Neural progenitor cell (in vitro differentiated cells): ENCODE measurements at regions not wholly inside any gene's neighbourhood (a gene's known extent, or its start where the extent isn't known, plus 50 kb on each side); places are given as distances from the start of the nearest gene placed in this dataset.

ENCODE experiments used
- DNase-seq: peaks from one replicate; pipeline ENCODE4 v3.0.0-alpha.2; 2016; ENCODE audit warnings: low spot score
- H2AFZ ChIP-seq: fragments of 200-600 bp; sonication (generic); replicated peaks from 2 replicates; pipeline ENCODE4 v1.6.1; 2016; ENCODE audit warnings: antibody characterized with exemption
- H3F3A ChIP-seq: fragments of 200-600 bp; sonication (generic); 2 replicates; pipeline ENCODE4 v1.6.1; 2016; ENCODE audit warnings: antibody characterized with exemption, low read depth
- H3K27ac ChIP-seq: fragments of 200-600 bp; sonication (generic); 2 replicates; pipeline ENCODE4 v1.5.1; 2016; ENCODE audit warnings: mild to moderate bottlenecking
- H3K27me3 ChIP-seq: fragments of 200-600 bp; sonication (generic); 2 replicates; pipeline ENCODE4 v1.6.1; 2016; ENCODE audit warnings: mild to moderate bottlenecking, moderate library complexity
- H3K36me3 ChIP-seq: fragments of 200-600 bp; sonication (generic); 2 replicates; pipeline ENCODE4 v1.5.1; 2016
- H3K4me1 ChIP-seq: fragments of 200-600 bp; sonication (generic); 2 replicates; pipeline ENCODE4 v1.6.1; 2016; ENCODE audit warnings: mixed run types
- H3K4me2 ChIP-seq: fragments of 200-600 bp; sonication (generic); 2 replicates; pipeline ENCODE4 v1.6.1; 2016
- H3K4me3 ChIP-seq: fragments of 200-600 bp; sonication (generic); 2 replicates; pipeline ENCODE4 v1.5.1; 2016
- H3K79me2 ChIP-seq: fragments of 200-600 bp; sonication (generic); 2 replicates; pipeline ENCODE4 v1.6.1; 2016; ENCODE audit warnings: low read depth
- H3K9ac ChIP-seq: fragments of 200-600 bp; sonication (generic); 2 replicates; pipeline ENCODE4 v1.6.1; 2016
- H3K9me3 ChIP-seq: fragments of 200-600 bp; sonication (generic); 2 replicates; pipeline ENCODE4 v1.5.1; 2016; ENCODE audit warnings: low read depth
- H4K20me1 ChIP-seq: fragments of 200-600 bp; sonication (generic); 2 replicates; pipeline ENCODE4 v1.6.1; 2016; ENCODE audit warnings: low read depth
- H3K27ac Mint-ChIP-seq: 3 replicates; pipeline ENCODE4 v1.8.0; 2021; ENCODE audit warnings: mixed read lengths
- H3K27me3 Mint-ChIP-seq: 2 replicates; pipeline ENCODE4 v1.8.0; 2022; ENCODE audit warnings: low read depth, mild to moderate bottlenecking, inconsistent platforms, moderate library complexity, mixed read lengths; ENCODE audit not compliant: insufficient read depth
- H3K36me3 Mint-ChIP-seq: 3 replicates; pipeline ENCODE4 v1.8.0; 2021; ENCODE audit warnings: mixed read lengths
- H3K4me1 Mint-ChIP-seq: 3 replicates; pipeline ENCODE4 v1.8.0; 2021; ENCODE audit warnings: mixed read lengths
- H3K4me3 Mint-ChIP-seq: 3 replicates; pipeline ENCODE4 v1.8.0; 2021; ENCODE audit warnings: mild to moderate bottlenecking, moderate library complexity, mixed read lengths
- H3K9me3 Mint-ChIP-seq: 3 replicates; pipeline ENCODE4 v1.8.0; 2020; ENCODE audit warnings: mixed read lengths
- EZH2 ChIP-seq: fragments of 200-600 bp; sonication (generic); IDR thresholded peaks from 2 replicates; pipeline ENCODE4 v1.6.1; 2017; ENCODE audit warnings: antibody characterized with exemption, mild to moderate bottlenecking, moderate library complexity
- EZH2phosphoT487 ChIP-seq: fragments of 200-600 bp; sonication (generic); IDR thresholded peaks from 2 replicates; pipeline ENCODE4 v1.6.1; 2017; ENCODE audit warnings: antibody characterized with exemption
- TF ChIP-seq, protein P1 (sequence below): fragments of 200-600 bp; sonication (generic); IDR thresholded peaks from 2 replicates; pipeline ENCODE4 v1.5.1; 2017; ENCODE audit warnings: antibody characterized with exemption, mild to moderate bottlenecking

DNA sequence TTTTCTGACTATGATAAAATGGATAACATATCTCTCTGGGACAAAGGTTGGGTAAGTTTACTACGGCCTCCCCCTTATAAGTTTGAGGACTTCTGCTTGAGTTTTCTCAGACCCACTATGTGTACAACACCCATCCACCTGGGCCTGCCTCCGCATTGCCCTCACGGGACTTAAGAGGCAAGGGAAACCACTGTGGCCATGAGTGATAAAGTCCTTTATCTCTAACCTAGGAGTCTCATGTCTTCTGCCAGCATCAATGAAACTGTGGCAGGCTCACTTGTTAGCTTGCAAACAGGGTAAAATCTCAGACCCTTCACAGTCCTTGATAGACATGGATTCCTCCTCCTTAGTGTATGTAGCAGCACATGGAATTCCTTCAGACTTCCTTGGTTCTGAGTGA lies 173.4 kb upstream of the MYLIP start:
- Histone ChIP-seq H3K9ac (no peak overlapping the region), H3K27ac (no peak overlapping the region), H3K9me3 (no peaks in the 10 kb centered on the region), H3K79me2 (no peaks in the 10 kb centered on the region), H3K4me3 (no peak overlapping the region), H3K36me3 (no peaks in the 10 kb centered on the region), H4K20me1 (no peaks in the 10 kb centered on the region), H3K4me2 (no peak overlapping the region), H3K27me3 (no peaks in the 10 kb centered on the region), H3K4me1 (no peaks in the 10 kb centered on the region), H2AFZ (no peak overlapping the region), H3F3A (no peaks in the 10 kb centered on the region)
- Mint-ChIP-seq H3K4me3 (no peak overlapping the region), H3K27me3 (peaks cover 3% of the 10 kb centered on the region), H3K9me3 (no peaks in the 10 kb centered on the region), H3K4me1 (peaks cover 17% of the 10 kb centered on the region), H3K36me3 (no peaks in the 10 kb centered on the region), H3K27ac (no peak overlapping the region)
- DNase-seq: no peak
- TF ChIP-seq, protein P1, sequence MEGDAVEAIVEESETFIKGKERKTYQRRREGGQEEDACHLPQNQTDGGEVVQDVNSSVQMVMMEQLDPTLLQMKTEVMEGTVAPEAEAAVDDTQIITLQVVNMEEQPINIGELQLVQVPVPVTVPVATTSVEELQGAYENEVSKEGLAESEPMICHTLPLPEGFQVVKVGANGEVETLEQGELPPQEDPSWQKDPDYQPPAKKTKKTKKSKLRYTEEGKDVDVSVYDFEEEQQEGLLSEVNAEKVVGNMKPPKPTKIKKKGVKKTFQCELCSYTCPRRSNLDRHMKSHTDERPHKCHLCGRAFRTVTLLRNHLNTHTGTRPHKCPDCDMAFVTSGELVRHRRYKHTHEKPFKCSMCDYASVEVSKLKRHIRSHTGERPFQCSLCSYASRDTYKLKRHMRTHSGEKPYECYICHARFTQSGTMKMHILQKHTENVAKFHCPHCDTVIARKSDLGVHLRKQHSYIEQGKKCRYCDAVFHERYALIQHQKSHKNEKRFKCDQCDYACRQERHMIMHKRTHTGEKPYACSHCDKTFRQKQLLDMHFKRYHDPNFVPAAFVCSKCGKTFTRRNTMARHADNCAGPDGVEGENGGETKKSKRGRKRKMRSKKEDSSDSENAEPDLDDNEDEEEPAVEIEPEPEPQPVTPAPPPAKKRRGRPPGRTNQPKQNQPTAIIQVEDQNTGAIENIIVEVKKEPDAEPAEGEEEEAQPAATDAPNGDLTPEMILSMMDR: no peak
- TF ChIP-seq EZH2: no peak
- no peak for TF ChIP-seq EZH2phosphoT487

DNA sequence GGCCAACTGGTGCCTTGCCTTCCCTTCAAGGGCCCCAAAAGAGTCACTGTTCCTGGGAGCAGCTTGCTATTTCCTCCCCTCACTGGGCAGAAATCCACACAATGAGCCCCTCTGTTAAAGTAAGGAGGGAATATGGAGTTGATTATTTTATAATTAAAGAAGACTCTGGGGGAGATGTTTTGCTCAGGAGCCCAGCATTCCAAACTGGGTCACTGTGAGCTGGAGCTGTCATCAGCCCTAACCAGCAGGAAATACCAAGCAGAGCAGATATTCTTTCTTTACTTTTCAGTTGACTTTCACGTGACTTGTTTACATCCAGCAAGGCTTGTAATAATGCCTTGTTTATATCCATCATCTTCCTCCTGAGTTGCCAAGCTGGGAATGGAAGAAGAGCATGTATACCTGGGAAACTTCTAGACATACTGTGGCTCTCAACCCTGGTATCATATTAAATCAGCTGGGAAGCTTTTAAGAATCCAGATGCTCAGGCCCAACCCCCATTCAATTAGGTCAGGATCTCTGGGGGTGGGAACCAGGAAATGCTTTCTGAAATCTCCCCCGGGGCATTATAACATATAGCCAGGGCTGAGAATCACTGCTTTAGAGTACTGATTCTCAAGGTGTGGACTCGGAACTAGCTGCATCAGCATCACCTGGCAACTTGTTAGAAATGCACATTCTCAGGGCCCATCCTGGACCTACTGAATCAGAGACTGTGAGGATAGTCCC lies 175.6 kb upstream of the MYLIP start:
- no peak overlapping the region for H3K4me3 Mint-ChIP-seq
- H3K4me3 ChIP-seq: no peak overlapping the region
- no peak overlapping the region for H2AFZ ChIP-seq
- H3K36me3 Mint-ChIP-seq: no peaks in the 10 kb centered on the region
- no peaks in the 10 kb centered on the region for H3K9me3 Mint-ChIP-seq
- no peak for DNase-seq
- no peak overlapping the region for H3K4me2 ChIP-seq
- no peak overlapping the region for H3K9ac ChIP-seq
- no peaks in the 10 kb centered on the region for H3K9me3 ChIP-seq
- no peak overlapping the region for H3K27ac ChIP-seq
- H3K27ac Mint-ChIP-seq: no peak overlapping the region
- TF ChIP-seq, protein P1: no peak
- no peak for TF ChIP-seq EZH2
- no peak for TF ChIP-seq EZH2phosphoT487
- H3K4me1 Mint-ChIP-seq: peaks cover 28% of the 10 kb centered on the region
- no peaks in the 10 kb centered on the region for H3K27me3 ChIP-seq
- peaks cover 3% of the 10 kb centered on the region for H3K27me3 Mint-ChIP-seq
- no peaks in the 10 kb centered on the region for H3K79me2 ChIP-seq
- H3K36me3 ChIP-seq: no peaks in the 10 kb centered on the region
- peaks cover 7% of the 10 kb centered on the region for H3K4me1 ChIP-seq
- H4K20me1 ChIP-seq: no peaks in the 10 kb centered on the region
- no peaks in the 10 kb centered on the region for H3F3A ChIP-seq

DNA sequence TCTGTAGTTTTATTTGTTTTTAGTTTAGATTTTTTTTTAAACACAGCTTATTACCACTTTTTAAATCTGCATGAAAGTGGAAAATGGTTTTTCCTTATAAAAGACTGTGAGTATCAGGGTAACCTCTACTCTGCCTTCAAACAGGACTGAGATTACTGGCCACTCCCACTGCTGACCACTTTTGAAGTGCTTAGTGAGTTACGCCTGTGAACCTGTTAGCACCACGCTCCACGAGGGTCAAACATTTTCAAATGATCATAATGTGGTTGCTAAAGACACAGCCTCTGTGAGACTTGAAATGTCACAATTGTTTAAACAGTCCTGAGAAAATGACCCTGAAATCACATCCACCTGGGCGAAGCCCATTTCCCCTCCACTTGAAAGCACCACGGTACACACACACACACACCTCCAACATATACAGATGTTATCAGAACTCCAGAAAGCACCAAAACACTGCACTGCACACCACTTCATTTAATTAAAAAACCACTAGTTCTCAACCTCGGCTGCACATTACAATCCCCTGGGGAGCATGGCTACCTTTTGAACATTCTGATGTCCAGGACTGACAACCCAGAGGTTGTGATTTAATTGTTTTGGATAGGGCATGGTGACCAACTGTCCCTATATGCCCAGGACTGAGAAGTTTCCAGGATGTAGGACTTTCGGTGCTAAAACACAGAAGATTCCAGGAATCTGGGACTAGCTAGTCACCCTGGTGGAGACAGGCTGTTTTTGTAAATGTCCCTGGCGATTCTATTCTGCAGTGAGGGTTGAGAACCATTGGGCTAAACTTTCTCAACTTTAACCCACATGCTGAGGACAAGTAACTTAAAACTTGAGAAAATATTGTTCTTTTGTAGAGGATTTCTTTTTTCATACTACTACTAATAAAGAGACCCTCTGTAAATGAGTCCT lies 176.4 kb upstream of the MYLIP start:
- Histone ChIP-seq H3K4me2 (no peak overlapping the region), H4K20me1 (no peaks in the 10 kb centered on the region), H3K79me2 (no peaks in the 10 kb centered on the region), H3K9ac (no peak overlapping the region), H3K4me1 (peaks cover 7% of the 10 kb centered on the region), H3K36me3 (no peaks in the 10 kb centered on the region), H3F3A (no peaks in the 10 kb centered on the region), H3K4me3 (no peak overlapping the region), H3K27ac (no peak overlapping the region), H3K9me3 (no peaks in the 10 kb centered on the region), H2AFZ (no peak overlapping the region), H3K27me3 (no peaks in the 10 kb centered on the region)
- Mint-ChIP-seq H3K4me3 (no peak overlapping the region), H3K9me3 (no peaks in the 10 kb centered on the region), H3K36me3 (no peaks in the 10 kb centered on the region), H3K27ac (peak overlapping the region; percentile 10), H3K4me1 (peaks cover 28% of the 10 kb centered on the region), H3K27me3 (peaks cover 3% of the 10 kb centered on the region)
- TF ChIP-seq, protein P1: no peak
- TF ChIP-seq EZH2: no peak
- no peak for TF ChIP-seq EZH2phosphoT487
- DNase-seq: no peak
